ENCODE measurements at regions not wholly inside any gene's neighbourhood (a gene's known extent, or its start where the extent isn't known, plus 50 kb on each side); places are given as distances from the start of the nearest gene placed in this dataset. TPM values are rescaled to one million over a fixed set of nuclear protein-coding genes. Genes with fewer than 3 reads are reported as not detected.

GRCh38 chr2:23330214-23330613 is 54.8 kb upstream of the KLHL29 start:
- Histone ChIP-seq H3K9ac (ENCODE audit: low read length) (no peak overlapping the region), H4K5ac (ENCODE audit: low read length) (no peak overlapping the region), H3K18ac (ENCODE audit: low read length) (no peak overlapping the region), H3K79me1 (ENCODE audit: low read length) (no peaks in the 10 kb centered on the region), H3K27me3 (ENCODE audit: insufficient read depth, low read length, poor library complexity) (no peaks in the 10 kb centered on the region), H3K4me2 (ENCODE audit: low read length) (no peak overlapping the region), H3K27ac (ENCODE audit: low read depth, low read length) (no peak overlapping the region), H2AK5ac (ENCODE audit: low read length) (no peak overlapping the region), H3K4me1 (ENCODE audit: control insufficient read depth, low read depth, low read length) (no peaks in the 10 kb centered on the region), H3K79me2 (ENCODE audit: control insufficient read depth, insufficient read depth, low read length) (no peaks in the 10 kb centered on the region), H3K36me3 (ENCODE audit: control insufficient read depth, insufficient read depth, low read length) (no peaks in the 10 kb centered on the region), H2BK15ac (replicated peaks; ENCODE audit: low read depth) (no peak overlapping the region), H3K4ac (ENCODE audit: low read depth, low read length) (no peak overlapping the region), H3K23ac (ENCODE audit: low read length) (no peak overlapping the region), H3K56ac (ENCODE audit: low read length) (no peak overlapping the region), H4K8ac (ENCODE audit: low read depth, low read length) (no peak overlapping the region), H2BK120ac (ENCODE audit: low read depth, low read length) (no peak overlapping the region), H2BK5ac (ENCODE audit: low read length) (no peak overlapping the region), H3K4me3 (ENCODE audit: low read length) (no peak overlapping the region)
- DNase-seq = peak; percentile 88
- no CpG with 5 or more reads among the region's 5 CpGs for WGBS (ENCODE audit: extremely low coverage, insufficient coverage, low lambda C conversion rate)

Small RNA genes in the stretch of these regions (small RNA-seq; reads per million reads assigned to genes)
- gene AC099799.1 (ENCODE audit: insufficient read depth) (not detected), gene RN7SL117P (ENCODE audit: insufficient read depth) (not detected), gene RNA5SP87 (ENCODE audit: insufficient read depth) (17.7 reads per million, percentile 91 among the genes with 10 or more reads in this experiment)
